H1 (cell line): ENCODE measurements at regions not wholly inside any gene's neighbourhood (a gene's known extent, or its start where the extent isn't known, plus 50 kb on each side); places are given as distances from the start of the nearest gene placed in this dataset.

Experiments
- EZH2 ChIP-seq: fragments of 200-600 bp; sonication (generic); IDR thresholded peaks from 2 replicates; pipeline ENCODE4 v1.7.1; 2012; ENCODE audit warnings: low read depth, mild to moderate bottlenecking, moderate library complexity, low read length, inconsistent platforms; ENCODE audit not compliant: severe bottlenecking
- GABPA ChIP-seq: IDR thresholded peaks from 2 replicates; pipeline ENCODE4 v1.6.1; 2011; ENCODE audit warnings: mild to moderate bottlenecking, low read length, moderate library complexity, borderline replicate concordance; ENCODE audit not compliant: insufficient read depth
- KDM5A ChIP-seq: fragments of 200-600 bp; IDR thresholded peaks from 2 replicates; pipeline ENCODE4 v1.7.1; 2012; ENCODE audit warnings: mild to moderate bottlenecking, low read length, inconsistent platforms, mixed read lengths
- NRF1 ChIP-seq: IDR thresholded peaks from 2 replicates; pipeline ENCODE4 v1.6.1; 2011; ENCODE audit warnings: mild to moderate bottlenecking, low read depth, low read length, improper control_type of control experiment
- POLR2A ChIP-seq, 2 experiments: IDR thresholded peaks; 1 replicate in 1 of 2; 2 replicates in 1 of 2; pipeline ENCODE4 v1.6.1; 2011; ENCODE audit warnings: low read depth in 2 of 2, low read length in 2 of 2, mild to moderate bottlenecking in 2 of 2; ENCODE audit errors: control extremely low read depth in 1 of 2
- SP1 ChIP-seq: IDR thresholded peaks from 2 replicates; pipeline ENCODE4 v1.6.1; 2011; ENCODE audit warnings: low read depth, low read length
- TF ChIP-seq, protein P1 (sequence below): IDR thresholded peaks from 2 replicates; pipeline ENCODE4 v1.6.1; 2012; ENCODE audit warnings: low read length, inconsistent platforms
- TF ChIP-seq, protein P2 (sequence below), 3 experiments: IDR thresholded peaks; 1 replicate in 2 of 3; 2 replicates in 1 of 3; pipeline versions ENCODE4 v1.5.1 to v1.6.1; 2011; ENCODE audit warnings: low read length in 3 of 3, mild to moderate bottlenecking in 3 of 3, inconsistent platforms in 2 of 3, low read depth in 1 of 3, moderate library complexity in 1 of 3; ENCODE audit not compliant: insufficient read depth in 1 of 3; ENCODE audit errors: control extremely low read depth in 1 of 3

DNA sequence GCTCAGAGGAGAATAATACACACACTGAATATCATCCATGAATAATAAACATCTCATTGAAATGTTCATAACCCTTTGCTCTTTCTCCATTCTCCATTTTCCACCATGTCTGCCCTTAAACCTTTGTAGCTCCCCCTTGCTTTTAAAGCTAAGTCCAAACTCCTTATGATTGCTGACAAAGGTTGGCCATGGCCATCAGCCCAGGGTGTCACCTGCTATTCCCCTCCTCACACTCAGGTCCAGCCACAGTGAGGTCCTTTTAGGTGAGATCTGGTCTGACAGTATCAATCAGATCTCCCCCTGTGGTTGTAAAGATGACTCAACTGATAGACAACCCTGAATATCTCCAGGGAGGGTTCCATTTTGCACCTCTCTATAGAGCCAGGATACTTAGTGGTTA lies 181.5 kb upstream of the PDE1C start:
- TF ChIP-seq POLR2A (IDR thresholded peaks at IDR 0.05; ENCODE audit: control extremely low read depth in 1 of 2, low read depth in 2 of 2, low read length in 2 of 2) (no peak), SP1 (no peak), KDM5A (no peak), NRF1 (no peak), GABPA (no peak), EZH2 (no peak)
- TF ChIP-seq, protein P1, sequence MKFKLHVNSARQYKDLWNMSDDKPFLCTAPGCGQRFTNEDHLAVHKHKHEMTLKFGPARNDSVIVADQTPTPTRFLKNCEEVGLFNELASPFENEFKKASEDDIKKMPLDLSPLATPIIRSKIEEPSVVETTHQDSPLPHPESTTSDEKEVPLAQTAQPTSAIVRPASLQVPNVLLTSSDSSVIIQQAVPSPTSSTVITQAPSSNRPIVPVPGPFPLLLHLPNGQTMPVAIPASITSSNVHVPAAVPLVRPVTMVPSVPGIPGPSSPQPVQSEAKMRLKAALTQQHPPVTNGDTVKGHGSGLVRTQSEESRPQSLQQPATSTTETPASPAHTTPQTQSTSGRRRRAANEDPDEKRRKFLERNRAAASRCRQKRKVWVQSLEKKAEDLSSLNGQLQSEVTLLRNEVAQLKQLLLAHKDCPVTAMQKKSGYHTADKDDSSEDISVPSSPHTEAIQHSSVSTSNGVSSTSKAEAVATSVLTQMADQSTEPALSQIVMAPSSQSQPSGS: no peak
- TF ChIP-seq, protein P2, sequence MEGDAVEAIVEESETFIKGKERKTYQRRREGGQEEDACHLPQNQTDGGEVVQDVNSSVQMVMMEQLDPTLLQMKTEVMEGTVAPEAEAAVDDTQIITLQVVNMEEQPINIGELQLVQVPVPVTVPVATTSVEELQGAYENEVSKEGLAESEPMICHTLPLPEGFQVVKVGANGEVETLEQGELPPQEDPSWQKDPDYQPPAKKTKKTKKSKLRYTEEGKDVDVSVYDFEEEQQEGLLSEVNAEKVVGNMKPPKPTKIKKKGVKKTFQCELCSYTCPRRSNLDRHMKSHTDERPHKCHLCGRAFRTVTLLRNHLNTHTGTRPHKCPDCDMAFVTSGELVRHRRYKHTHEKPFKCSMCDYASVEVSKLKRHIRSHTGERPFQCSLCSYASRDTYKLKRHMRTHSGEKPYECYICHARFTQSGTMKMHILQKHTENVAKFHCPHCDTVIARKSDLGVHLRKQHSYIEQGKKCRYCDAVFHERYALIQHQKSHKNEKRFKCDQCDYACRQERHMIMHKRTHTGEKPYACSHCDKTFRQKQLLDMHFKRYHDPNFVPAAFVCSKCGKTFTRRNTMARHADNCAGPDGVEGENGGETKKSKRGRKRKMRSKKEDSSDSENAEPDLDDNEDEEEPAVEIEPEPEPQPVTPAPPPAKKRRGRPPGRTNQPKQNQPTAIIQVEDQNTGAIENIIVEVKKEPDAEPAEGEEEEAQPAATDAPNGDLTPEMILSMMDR (IDR thresholded peaks at IDR 0.05; ENCODE audit: control extremely low read depth in 1 of 3, insufficient read depth in 1 of 3, low read depth in 1 of 3, low read length in 3 of 3): no peak
